OCI-LY1 (cell line): ENCODE measurements at regions not wholly inside any gene's neighbourhood (a gene's known extent, or its start where the extent isn't known, plus 50 kb on each side); places are given as distances from the start of the nearest gene placed in this dataset.

Source experiments
- CTCF ChIP-seq: fragments of 200-600 bp; sonication (generic), shearing (Covaris generic); IDR thresholded peaks from 2 replicates; pipeline ENCODE4 v1.5.1; 2017; ENCODE audit warnings: mild to moderate bottlenecking, antibody characterized with exemption, low read length, moderate library complexity, mixed read lengths
- EZH2 ChIP-seq: fragments of 200-600 bp; sonication (generic), shearing (Covaris generic); IDR thresholded peaks from 2 replicates; pipeline ENCODE4 v1.8.0; 2017; ENCODE audit warnings: borderline replicate concordance, mixed run types, mild to moderate bottlenecking, antibody characterized with exemption, low read length, moderate library complexity, mixed read lengths

GRCh38 chr10:14383266-14383665 lies 52.5 kb upstream of the FRMD4A start:
- TF ChIP-seq CTCF (no peak), EZH2 (no peak)
